ENCODE measurements at regions not wholly inside any gene's neighbourhood (a gene's known extent, or its start where the extent isn't known, plus 50 kb on each side); places are given as distances from the start of the nearest gene placed in this dataset.
"Not testable (repeated sequence)": the region's sequence is repeated elsewhere in the genome, so short reads cannot be mapped to it uniquely, and the experiment has no call there.

- DNase-seq, result no peak
These were observed 75.7 kb upstream of the PKN2 start for GRCh38 chr1:88608139-88608943.

GRCh38 chr1:88609051-88609450 is 75.0 kb upstream of the PKN2 start:
- DNase-seq, result no peak

- DNase-seq, result no peak
These were observed 73.4 kb upstream of the PKN2 start for GRCh38 chr1:88610687-88611086.

- no peak for DNase-seq
These were observed 71.8 kb upstream of the PKN2 start for GRCh38 chr1:88612292-88612691.

GRCh38 chr1:88612773-88613172 is 71.3 kb upstream of the PKN2 start:
- no peak for DNase-seq

- no peak for DNase-seq
These were observed 65.7 kb upstream of the PKN2 start for GRCh38 chr1:88618331-88618730.

- not testable (repeated sequence) for DNase-seq
These were observed 61.0 kb upstream of the PKN2 start for GRCh38 chr1:88623101-88623500.
